ENCODE measurements at regions not wholly inside any gene's neighbourhood (a gene's known extent, or its start where the extent isn't known, plus 50 kb on each side); places are given as distances from the start of the nearest gene placed in this dataset.

DNA sequence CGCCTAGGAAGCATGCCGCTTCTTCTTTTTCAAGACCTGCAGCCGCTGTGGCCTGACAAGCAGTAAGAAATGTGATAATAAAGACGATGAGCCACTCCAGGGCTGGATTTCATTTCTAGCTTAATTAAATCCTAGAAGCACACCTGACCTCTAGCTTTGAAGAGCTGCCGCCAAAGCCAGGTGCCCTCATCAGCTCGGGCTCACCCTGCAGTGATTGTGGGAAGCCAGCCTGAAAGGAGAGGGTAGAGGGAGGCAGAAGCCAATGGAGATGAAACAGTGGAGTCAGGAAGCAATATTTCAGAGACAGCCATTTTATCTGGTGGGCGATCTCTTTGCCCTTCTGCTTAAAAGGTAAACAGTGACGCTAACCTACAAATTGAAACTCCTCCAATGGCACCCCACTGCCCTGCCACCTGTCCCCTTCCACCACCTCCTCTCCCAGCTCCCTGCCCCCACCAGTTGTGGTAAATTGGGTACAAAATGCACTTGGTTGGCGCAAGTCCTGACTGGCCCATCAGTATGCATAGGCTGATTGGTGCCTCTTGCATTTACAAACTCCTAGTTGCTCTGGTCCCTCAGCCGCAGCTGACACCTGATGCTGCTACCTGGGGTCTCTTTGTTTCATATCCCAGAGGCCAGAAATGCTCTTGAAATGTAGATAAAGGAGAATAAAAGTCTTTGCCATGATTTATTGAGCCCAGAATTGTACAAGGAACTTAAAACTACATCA, 385.3 kb downstream of the PDCD6IP start:
- TF ChIP-seq, protein P1, sequence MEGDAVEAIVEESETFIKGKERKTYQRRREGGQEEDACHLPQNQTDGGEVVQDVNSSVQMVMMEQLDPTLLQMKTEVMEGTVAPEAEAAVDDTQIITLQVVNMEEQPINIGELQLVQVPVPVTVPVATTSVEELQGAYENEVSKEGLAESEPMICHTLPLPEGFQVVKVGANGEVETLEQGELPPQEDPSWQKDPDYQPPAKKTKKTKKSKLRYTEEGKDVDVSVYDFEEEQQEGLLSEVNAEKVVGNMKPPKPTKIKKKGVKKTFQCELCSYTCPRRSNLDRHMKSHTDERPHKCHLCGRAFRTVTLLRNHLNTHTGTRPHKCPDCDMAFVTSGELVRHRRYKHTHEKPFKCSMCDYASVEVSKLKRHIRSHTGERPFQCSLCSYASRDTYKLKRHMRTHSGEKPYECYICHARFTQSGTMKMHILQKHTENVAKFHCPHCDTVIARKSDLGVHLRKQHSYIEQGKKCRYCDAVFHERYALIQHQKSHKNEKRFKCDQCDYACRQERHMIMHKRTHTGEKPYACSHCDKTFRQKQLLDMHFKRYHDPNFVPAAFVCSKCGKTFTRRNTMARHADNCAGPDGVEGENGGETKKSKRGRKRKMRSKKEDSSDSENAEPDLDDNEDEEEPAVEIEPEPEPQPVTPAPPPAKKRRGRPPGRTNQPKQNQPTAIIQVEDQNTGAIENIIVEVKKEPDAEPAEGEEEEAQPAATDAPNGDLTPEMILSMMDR (IDR thresholded peaks at IDR 0.05) = no peak
- TF ChIP-seq POLR2A (IDR thresholded peaks at IDR 0.05) = no peak
